HEK293T (cell line): ENCODE measurements at regions not wholly inside any gene's neighbourhood (a gene's known extent, or its start where the extent isn't known, plus 50 kb on each side); places are given as distances from the start of the nearest gene placed in this dataset.

ENCODE experiments used
- ARNT ChIP-seq: fragments of 450-650 bp; IDR thresholded peaks from 2 replicates; pipeline ENCODE4 v1.6.1; 2017; ENCODE audit warnings: mild to moderate bottlenecking
- BHLHE40 ChIP-seq: fragments of 450-650 bp; IDR thresholded peaks from 2 replicates; pipeline ENCODE4 v1.6.1; 2016; ENCODE audit warnings: mild to moderate bottlenecking, moderate library complexity, borderline replicate concordance
- FOXA1 ChIP-seq: fragments of 450-650 bp; IDR thresholded peaks from 2 replicates; pipeline ENCODE4 v1.6.1; 2016; ENCODE audit warnings: mild to moderate bottlenecking
- FOXK2 ChIP-seq: fragments of 450-650 bp; IDR thresholded peaks from 2 replicates; pipeline ENCODE4 v1.6.1; 2016; ENCODE audit warnings: mild to moderate bottlenecking
- FOXM1 ChIP-seq: fragments of 450-650 bp; IDR thresholded peaks from 2 replicates; pipeline ENCODE4 v1.6.1; 2017; ENCODE audit warnings: mild to moderate bottlenecking, borderline replicate concordance
- L3MBTL2 ChIP-seq: fragments of 450-650 bp; conservative IDR thresholded peaks from 2 replicates; pipeline ENCODE4 v1.6.1; 2016; ENCODE audit warnings: mild to moderate bottlenecking
- LEF1 ChIP-seq: fragments of 450-650 bp; IDR thresholded peaks from 2 replicates; pipeline ENCODE4 v1.6.1; 2017; ENCODE audit warnings: mild to moderate bottlenecking, borderline replicate concordance
- NFRKB ChIP-seq: fragments of 450-650 bp; IDR thresholded peaks from 2 replicates; pipeline ENCODE4 v1.6.1; 2016; ENCODE audit warnings: mild to moderate bottlenecking, moderate library complexity
- ZNF384 ChIP-seq: fragments of 450-650 bp; IDR thresholded peaks from 2 replicates; pipeline ENCODE4 v1.6.1; 2016
- TF ChIP-seq, protein P1 (sequence below): fragments of 450-650 bp; IDR thresholded peaks from 2 replicates; pipeline ENCODE4 v1.6.1; 2016

DNA sequence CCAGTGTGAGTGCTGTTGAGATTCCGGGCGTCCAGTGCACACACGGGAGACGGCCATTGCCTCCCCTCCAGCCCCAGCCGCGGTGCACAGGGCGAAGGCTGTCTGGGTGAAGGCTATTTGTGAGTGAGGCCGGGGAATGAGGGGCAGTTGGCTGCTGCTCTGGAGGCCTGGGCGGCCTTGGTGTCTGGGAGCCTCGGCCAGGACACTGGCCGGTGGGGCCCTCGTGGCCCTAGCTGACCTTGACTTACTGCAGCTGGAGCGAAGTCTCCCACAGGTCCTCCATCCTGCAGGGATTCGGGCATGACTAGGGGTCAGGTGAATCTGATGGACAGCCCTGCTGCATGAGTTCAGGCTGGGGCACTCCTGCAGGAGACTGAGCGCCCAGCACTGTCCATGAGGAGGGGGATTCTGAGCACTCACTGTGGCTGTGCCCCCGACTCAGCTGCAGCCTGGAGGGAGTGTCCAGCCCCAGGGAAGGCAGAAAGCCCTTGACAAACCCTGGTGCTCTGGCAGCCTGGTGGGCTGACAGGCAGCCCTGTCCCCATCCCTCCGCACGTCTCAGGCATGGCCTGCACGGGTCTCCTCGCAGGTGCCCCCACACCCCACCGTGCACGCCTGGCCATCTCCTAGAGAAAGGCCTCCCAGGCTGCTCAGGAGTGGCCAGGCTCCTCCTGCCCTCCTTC is 52.7 kb upstream of the FAM20C start:
- no peak for TF ChIP-seq ZNF384
- no peak for TF ChIP-seq NFRKB
- TF ChIP-seq, protein P1, sequence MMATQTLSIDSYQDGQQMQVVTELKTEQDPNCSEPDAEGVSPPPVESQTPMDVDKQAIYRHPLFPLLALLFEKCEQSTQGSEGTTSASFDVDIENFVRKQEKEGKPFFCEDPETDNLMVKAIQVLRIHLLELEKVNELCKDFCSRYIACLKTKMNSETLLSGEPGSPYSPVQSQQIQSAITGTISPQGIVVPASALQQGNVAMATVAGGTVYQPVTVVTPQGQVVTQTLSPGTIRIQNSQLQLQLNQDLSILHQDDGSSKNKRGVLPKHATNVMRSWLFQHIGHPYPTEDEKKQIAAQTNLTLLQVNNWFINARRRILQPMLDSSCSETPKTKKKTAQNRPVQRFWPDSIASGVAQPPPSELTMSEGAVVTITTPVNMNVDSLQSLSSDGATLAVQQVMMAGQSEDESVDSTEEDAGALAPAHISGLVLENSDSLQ: no peak
- no peak for TF ChIP-seq L3MBTL2
- no peak for TF ChIP-seq FOXM1
- no peak for TF ChIP-seq FOXK2
- no peak for TF ChIP-seq BHLHE40
- TF ChIP-seq ARNT: no peak
- TF ChIP-seq LEF1: no peak
- no peak for TF ChIP-seq FOXA1
